ENCODE measurements at regions not wholly inside any gene's neighbourhood (a gene's known extent, or its start where the extent isn't known, plus 50 kb on each side); places are given as distances from the start of the nearest gene placed in this dataset.

DNA sequence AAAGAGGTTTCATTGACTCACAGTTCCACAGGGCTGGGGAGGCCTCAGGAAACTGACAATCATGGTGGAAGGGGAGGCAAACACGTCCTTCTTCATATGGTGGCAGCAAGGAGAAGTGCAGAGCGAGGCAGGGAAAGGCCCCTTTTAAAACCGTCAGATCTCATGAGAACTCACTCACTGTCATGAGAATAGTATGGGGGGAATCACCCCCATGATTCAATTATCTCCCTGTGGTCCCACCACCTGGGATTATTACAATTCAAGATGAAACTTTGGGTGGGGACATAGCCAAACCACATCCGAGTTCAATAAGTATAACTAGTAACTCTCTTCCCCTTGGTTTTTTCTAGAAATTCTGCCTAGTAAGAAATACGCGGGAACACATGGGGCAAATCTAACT lies 94.9 kb downstream of the AXIN2 start:
- no peaks in the 10 kb centered on the region for H4K20me1 ChIP-seq (ENCODE audit: insufficient read depth)
- no peak overlapping the region for H3K4me3 ChIP-seq (IDR thresholded peaks at IDR 0.05; ENCODE audit: insufficient read depth, low read depth, low read length)
- no peak overlapping the region for H3K4me2 ChIP-seq
- no peaks in the 10 kb centered on the region for H3K79me2 ChIP-seq (ENCODE audit: insufficient read depth, low read depth)
- H3K27me3 ChIP-seq (ENCODE audit: insufficient read depth, low read depth): no peaks in the 10 kb centered on the region
- no peaks in the 10 kb centered on the region for H3K36me3 ChIP-seq (ENCODE audit: insufficient read depth)
- TF ChIP-seq, protein P1, sequence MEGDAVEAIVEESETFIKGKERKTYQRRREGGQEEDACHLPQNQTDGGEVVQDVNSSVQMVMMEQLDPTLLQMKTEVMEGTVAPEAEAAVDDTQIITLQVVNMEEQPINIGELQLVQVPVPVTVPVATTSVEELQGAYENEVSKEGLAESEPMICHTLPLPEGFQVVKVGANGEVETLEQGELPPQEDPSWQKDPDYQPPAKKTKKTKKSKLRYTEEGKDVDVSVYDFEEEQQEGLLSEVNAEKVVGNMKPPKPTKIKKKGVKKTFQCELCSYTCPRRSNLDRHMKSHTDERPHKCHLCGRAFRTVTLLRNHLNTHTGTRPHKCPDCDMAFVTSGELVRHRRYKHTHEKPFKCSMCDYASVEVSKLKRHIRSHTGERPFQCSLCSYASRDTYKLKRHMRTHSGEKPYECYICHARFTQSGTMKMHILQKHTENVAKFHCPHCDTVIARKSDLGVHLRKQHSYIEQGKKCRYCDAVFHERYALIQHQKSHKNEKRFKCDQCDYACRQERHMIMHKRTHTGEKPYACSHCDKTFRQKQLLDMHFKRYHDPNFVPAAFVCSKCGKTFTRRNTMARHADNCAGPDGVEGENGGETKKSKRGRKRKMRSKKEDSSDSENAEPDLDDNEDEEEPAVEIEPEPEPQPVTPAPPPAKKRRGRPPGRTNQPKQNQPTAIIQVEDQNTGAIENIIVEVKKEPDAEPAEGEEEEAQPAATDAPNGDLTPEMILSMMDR (conservative IDR thresholded peaks at IDR 0.05; ENCODE audit: low read depth, low read length): no peak
- H3K4me1 ChIP-seq (ENCODE audit: low read depth, poor library complexity, severe bottlenecking): no peaks in the 10 kb centered on the region
- no peak overlapping the region for H3K27ac ChIP-seq
- no peak overlapping the region for H2AFZ ChIP-seq (ENCODE audit: low read depth)
- no peak overlapping the region for H3K9ac ChIP-seq

DNA sequence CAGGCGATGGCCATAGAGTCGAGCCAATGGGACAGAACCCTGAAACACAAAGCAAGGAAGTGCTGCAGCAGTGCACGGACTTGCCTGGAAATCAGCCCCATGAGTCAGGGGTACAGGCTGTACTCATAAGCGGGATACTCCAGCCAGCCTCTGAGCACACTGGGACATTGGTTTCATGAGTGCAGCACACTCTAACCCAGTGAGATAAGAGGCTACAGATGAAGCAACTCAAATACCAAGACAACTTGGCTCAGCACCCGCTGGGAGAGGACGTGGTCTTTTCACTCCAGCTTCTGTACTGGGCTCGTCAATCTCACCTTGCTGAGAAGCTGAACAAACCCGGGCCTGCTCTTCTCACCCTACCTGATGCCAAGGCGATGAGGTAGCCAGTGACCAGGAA lies 98.2 kb downstream of the AXIN2 start:
- Histone ChIP-seq H3K79me2 (ENCODE audit: insufficient read depth, low read depth) (no peaks in the 10 kb centered on the region), H3K36me3 (ENCODE audit: insufficient read depth) (no peaks in the 10 kb centered on the region), H3K27ac (no peak overlapping the region), H4K20me1 (ENCODE audit: insufficient read depth) (no peaks in the 10 kb centered on the region), H2AFZ (ENCODE audit: low read depth) (no peak overlapping the region), H3K4me3 (IDR thresholded peaks at IDR 0.05; ENCODE audit: insufficient read depth, low read depth, low read length) (no peak overlapping the region), H3K27me3 (ENCODE audit: insufficient read depth, low read depth) (no peaks in the 10 kb centered on the region), H3K4me1 (ENCODE audit: low read depth, poor library complexity, severe bottlenecking) (no peaks in the 10 kb centered on the region), H3K4me2 (no peak overlapping the region), H3K9ac (no peak overlapping the region)
- TF ChIP-seq, protein P1 (conservative IDR thresholded peaks at IDR 0.05; ENCODE audit: low read depth, low read length): no peak

DNA sequence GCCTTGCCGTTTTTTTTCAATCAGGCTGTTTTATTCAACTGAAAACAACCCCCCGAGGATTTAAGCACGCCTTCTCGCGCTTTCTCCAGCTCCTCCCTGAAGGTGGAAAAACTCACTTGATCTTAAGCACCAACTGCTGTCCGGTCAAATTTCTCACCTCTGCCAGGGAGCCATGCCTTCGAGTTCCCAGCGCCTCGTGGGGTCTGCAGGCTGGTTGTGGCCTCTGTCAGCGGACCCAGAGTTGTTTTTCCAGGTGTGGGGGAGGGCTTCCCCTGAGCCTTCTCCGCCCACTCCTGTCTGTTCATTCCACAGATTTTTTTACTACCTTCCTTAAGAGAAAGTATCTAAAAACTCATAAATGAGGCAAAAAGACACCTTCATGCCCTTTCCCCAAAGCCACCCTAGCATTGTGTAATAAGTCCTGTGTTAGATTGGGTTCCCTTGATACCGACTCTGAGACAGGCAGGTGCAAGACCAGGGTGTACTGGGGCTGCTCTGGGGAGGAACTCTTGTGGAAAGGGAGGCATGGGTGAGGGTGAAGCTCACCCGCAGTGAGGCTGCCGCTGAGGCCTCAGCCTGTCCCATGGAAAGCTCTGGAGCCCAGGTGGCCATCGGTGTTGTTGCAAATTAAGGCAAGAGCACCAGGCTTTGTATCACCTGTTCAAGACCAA lies 101.6 kb downstream of the AXIN2 start:
- no peaks in the 10 kb centered on the region for H3K79me2 ChIP-seq (ENCODE audit: insufficient read depth, low read depth)
- no peaks in the 10 kb centered on the region for H3K27me3 ChIP-seq (ENCODE audit: insufficient read depth, low read depth)
- H3K4me3 ChIP-seq (IDR thresholded peaks at IDR 0.05; ENCODE audit: insufficient read depth, low read depth, low read length): no peak overlapping the region
- H3K27ac ChIP-seq: no peak overlapping the region
- no peaks in the 10 kb centered on the region for H4K20me1 ChIP-seq (ENCODE audit: insufficient read depth)
- no peaks in the 10 kb centered on the region for H3K36me3 ChIP-seq (ENCODE audit: insufficient read depth)
- H3K4me1 ChIP-seq (ENCODE audit: low read depth, poor library complexity, severe bottlenecking): no peaks in the 10 kb centered on the region
- no peak overlapping the region for H3K9ac ChIP-seq
- TF ChIP-seq, protein P1 (conservative IDR thresholded peaks at IDR 0.05; ENCODE audit: low read depth, low read length): no peak
- no peak overlapping the region for H2AFZ ChIP-seq (ENCODE audit: low read depth)
- no peak overlapping the region for H3K4me2 ChIP-seq

DNA sequence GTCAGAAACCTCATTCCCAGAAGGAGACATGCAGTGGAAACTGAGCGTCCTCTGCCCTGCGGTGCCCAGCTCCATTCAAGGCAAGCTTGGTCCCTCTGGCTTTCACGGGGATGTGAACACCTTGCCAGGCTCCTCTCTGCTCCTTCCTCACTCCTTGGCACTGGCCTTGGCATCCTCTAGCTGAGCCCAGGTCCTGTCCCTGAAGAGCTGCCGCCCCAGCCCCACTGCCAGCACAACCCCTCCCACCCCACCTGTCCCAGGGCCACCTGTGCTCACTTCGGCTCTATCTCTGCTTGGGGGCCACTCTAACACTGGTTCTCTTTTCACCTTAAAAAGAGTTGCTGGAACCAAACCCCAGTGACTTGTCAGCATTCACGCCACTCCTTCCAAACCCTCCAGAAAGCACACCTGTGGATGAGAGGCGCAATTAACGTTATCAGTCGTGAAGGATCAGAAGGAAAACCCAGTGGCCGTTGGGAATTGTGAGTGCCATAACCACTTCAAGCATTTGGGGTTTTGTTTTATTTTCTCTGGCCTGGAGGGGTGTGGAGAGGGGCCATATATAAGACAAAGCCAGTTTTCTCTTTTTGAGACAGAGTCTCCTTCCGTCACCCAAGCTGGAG lies 103.7 kb downstream of the AXIN2 start:
- Histone ChIP-seq H3K4me3 (IDR thresholded peaks at IDR 0.05; ENCODE audit: insufficient read depth, low read depth, low read length) (no peak overlapping the region), H3K9ac (no peak overlapping the region), H3K27ac (no peak overlapping the region), H3K36me3 (ENCODE audit: insufficient read depth) (no peaks in the 10 kb centered on the region), H3K27me3 (ENCODE audit: insufficient read depth, low read depth) (no peaks in the 10 kb centered on the region), H3K4me1 (ENCODE audit: low read depth, poor library complexity, severe bottlenecking) (no peaks in the 10 kb centered on the region), H3K4me2 (no peak overlapping the region), H4K20me1 (ENCODE audit: insufficient read depth) (no peaks in the 10 kb centered on the region), H3K79me2 (ENCODE audit: insufficient read depth, low read depth) (no peaks in the 10 kb centered on the region), H2AFZ (ENCODE audit: low read depth) (no peak overlapping the region)
- TF ChIP-seq, protein P1 (conservative IDR thresholded peaks at IDR 0.05; ENCODE audit: low read depth, low read length): no peak

Data from KMS-11 (cell line).